ENCODE measurements at regions not wholly inside any gene's neighbourhood (a gene's known extent, or its start where the extent isn't known, plus 50 kb on each side); places are given as distances from the start of the nearest gene placed in this dataset.
"Not testable (repeated sequence)": the region's sequence is repeated elsewhere in the genome, so short reads cannot be mapped to it uniquely, and the experiment has no call there.

DNA sequence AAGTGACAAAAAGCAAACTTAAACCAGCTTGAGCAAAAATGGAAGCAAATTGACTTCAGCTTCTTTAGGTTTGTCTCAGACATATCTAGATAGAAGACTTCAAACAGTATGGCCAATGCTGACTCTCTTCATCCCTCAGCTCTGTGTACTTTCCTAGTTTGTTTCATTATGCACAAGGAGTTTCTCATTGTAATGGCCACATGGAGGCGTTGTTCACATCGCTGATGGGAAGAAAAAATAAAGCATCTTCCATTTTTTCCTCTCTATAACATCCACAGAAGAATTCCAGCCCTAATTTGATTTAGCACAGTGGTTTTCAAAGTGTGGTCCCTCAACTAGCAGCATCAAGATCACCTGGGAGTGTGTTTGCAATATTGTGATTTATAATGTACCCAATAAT lies 397.5 kb upstream of the PRKX start:
- Histone ChIP-seq H3K4me2 (no peak overlapping the region), H3K4me3 (no peak overlapping the region), H3K36me3 (no peaks in the 10 kb centered on the region), H3K9ac (no peak overlapping the region), H3K27me3 (no peaks in the 10 kb centered on the region), H4K20me1 (no peaks in the 10 kb centered on the region), H3K27ac (no peak overlapping the region), H3K4me1 (no peaks in the 10 kb centered on the region), H3K9me3 (no peaks in the 10 kb centered on the region)
- no peak for TF ChIP-seq Cebpa-rat (IDR thresholded peaks at IDR 0.05)

DNA sequence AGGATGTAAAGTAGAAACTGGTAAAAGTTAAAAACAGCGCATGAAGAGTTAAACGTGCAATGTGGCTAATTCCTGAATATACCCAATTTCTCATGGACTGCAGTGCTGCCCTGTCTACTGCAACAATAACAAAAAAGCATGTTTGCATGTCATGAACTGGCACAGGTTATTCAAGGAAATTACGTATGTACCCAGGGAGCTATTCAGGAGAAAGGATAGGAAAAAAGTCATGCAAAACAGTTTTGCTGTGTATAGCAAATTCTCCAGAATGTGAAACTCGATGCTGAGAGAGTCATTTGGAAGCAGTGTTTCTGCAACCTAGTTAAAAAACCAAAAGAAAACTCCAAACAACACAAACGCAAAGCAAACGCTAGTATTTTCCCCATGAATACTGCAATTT lies 381.5 kb upstream of the PRKX start:
- H3K27me3 ChIP-seq = no peaks in the 10 kb centered on the region
- H3K4me3 ChIP-seq = no peak overlapping the region
- H3K36me3 ChIP-seq = no peaks in the 10 kb centered on the region
- no peaks in the 10 kb centered on the region for H3K4me1 ChIP-seq
- H3K4me2 ChIP-seq = no peak overlapping the region
- H3K9ac ChIP-seq = no peak overlapping the region
- no peak for TF ChIP-seq Cebpa-rat (IDR thresholded peaks at IDR 0.05)
- no peaks in the 10 kb centered on the region for H3K9me3 ChIP-seq
- no peak overlapping the region for H3K27ac ChIP-seq
- H4K20me1 ChIP-seq = no peaks in the 10 kb centered on the region

DNA sequence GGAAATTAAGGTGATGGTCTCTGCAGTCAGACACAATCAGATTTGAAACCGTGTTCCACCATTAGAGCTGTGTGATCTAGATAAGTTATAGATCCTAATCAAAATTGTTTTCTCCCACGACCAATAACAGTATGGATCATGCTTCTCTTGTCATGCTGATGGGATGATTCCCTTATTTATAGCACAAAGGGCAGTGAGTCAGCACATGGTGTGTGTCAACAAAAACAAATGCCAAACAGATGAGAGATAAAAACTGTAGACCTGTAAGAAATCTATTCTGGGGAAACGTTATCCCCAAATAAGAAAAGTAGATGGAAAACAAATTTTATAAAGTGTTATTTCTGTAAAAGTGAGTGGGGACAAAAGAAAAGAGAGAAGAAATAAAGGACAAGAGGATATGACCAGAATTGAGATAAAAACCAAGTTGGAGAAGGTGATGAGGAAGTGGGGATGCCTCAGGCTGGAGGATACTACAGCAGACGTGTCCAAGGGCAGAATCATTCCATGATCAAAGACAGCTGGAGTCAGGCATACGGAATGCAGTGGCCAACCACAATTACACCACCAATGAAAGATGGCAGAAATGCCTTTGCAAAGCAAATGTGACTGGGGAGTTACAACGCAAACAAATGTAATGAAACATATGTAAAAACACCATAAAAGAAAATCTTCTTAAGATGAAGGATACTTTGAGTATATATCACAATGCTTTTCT lies 377.8 kb upstream of the PRKX start:
- Histone ChIP-seq H3K4me1 (no peaks in the 10 kb centered on the region), H3K27me3 (no peaks in the 10 kb centered on the region), H3K36me3 (no peaks in the 10 kb centered on the region), H3K9ac (no peak overlapping the region), H4K20me1 (no peaks in the 10 kb centered on the region), H3K4me3 (no peak overlapping the region), H3K9me3 (no peaks in the 10 kb centered on the region), H3K27ac (no peak overlapping the region), H3K4me2 (no peak overlapping the region)
- TF ChIP-seq Cebpa-rat (IDR thresholded peaks at IDR 0.05) = no peak

DNA sequence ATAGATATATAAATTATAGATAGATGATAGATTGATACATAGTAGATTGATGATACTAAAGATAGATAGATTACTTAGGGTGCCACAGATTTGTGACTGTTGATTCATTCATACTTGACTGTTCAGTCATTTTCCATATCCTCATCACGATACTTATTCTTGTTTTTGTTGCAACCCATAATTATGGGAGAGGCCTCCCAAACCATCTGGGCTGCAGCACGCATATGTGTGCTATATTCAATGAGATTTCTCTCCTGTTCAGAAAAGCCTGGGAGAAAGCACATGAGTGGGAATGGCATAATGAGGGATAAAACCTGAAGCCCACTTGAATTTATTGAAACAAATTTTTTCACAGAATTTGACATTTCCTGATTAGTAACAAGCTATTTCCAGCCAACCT lies 346.4 kb upstream of the PRKX start:
- H3K4me3 ChIP-seq = no peak overlapping the region
- no peaks in the 10 kb centered on the region for H3K27me3 ChIP-seq
- no peaks in the 10 kb centered on the region for H4K20me1 ChIP-seq
- H3K4me2 ChIP-seq = no peak overlapping the region
- no peaks in the 10 kb centered on the region for H3K9me3 ChIP-seq
- no peak for TF ChIP-seq Cebpa-rat (IDR thresholded peaks at IDR 0.05)
- H3K4me1 ChIP-seq = no peaks in the 10 kb centered on the region
- no peak overlapping the region for H3K27ac ChIP-seq
- H3K9ac ChIP-seq = no peak overlapping the region
- H3K36me3 ChIP-seq = no peaks in the 10 kb centered on the region

DNA sequence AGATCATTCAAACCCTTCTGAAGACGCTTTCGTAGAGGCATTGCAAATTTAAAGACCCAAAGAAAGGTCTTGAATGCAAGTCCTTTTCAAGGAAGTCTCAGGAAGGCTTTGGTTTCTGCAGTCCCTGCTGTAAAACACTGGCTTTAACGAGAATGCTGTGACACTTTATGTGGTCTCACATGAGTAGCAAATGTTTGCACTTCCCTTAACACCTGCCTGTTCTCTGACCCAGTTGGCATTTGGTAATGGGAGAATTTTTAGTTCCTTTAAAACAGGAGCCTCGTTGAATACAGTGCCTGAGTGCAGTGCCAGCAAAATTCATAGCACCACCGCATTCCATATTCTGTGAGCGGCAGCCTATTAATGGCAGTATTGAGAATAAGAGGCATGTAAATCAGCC lies 330.5 kb upstream of the PRKX start:
- no peak overlapping the region for H3K4me2 ChIP-seq
- no peaks in the 10 kb centered on the region for H3K4me1 ChIP-seq
- no peak for TF ChIP-seq Cebpa-rat (IDR thresholded peaks at IDR 0.05)
- no peaks in the 10 kb centered on the region for H3K9me3 ChIP-seq
- H4K20me1 ChIP-seq = no peaks in the 10 kb centered on the region
- no peaks in the 10 kb centered on the region for H3K36me3 ChIP-seq
- H3K4me3 ChIP-seq = no peak overlapping the region
- H3K27me3 ChIP-seq = no peaks in the 10 kb centered on the region
- no peak overlapping the region for H3K27ac ChIP-seq
- H3K9ac ChIP-seq = no peak overlapping the region

DNA sequence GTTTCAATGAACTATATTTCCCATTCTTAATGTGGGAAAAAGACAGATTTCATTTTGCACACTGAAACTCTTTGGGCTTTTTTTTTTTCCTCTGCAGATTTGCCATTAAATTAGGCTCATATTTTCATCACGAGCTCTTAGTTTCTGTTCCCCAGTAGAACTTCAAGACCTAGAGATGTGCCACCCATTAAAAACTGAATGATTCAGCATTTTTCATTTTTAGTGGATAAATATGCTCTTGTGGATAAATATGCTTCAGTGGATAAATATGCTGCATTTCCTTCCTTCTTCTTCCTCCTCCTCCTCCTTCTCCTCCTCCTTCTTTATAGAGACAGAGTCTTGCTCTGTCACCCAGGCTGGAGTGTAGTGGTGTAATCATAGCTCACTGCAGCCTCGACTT lies 322.4 kb upstream of the PRKX start:
- Histone ChIP-seq H3K36me3 (no peaks in the 10 kb centered on the region), H3K27me3 (no peaks in the 10 kb centered on the region), H3K4me1 (peaks cover 14% of the 10 kb centered on the region; the same call in 1 of the 2 replicates), H3K9me3 (no peaks in the 10 kb centered on the region; the same call in 1 of the 2 replicates), H3K27ac (no peak overlapping the region), H3K4me3 (no peak overlapping the region), H3K9ac (no peak overlapping the region), H3K4me2 (no peak overlapping the region), H4K20me1 (no peaks in the 10 kb centered on the region)
- no peak for TF ChIP-seq Cebpa-rat (IDR thresholded peaks at IDR 0.05)

DNA sequence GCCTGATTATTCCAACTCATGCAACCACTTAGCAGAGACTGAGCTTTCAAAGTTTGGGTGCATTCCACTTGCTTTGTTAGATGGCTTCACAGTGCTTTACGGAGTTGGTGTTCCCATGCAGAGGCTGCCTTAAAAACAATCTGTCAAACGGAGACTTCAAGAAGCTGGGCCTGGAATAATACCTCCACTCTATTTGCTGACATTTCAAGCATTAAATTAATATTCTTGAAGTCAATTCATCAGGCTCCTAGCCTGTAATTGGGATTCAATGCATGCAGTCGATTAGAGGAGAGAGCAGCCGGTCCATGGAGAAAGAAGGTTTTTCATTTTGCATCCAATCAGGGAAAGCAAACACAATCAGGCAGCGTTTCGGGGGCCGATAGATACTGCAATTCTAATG lies 314.7 kb upstream of the PRKX start:
- no peaks in the 10 kb centered on the region for H3K4me1 ChIP-seq
- no peaks in the 10 kb centered on the region for H3K27me3 ChIP-seq
- no peaks in the 10 kb centered on the region for H3K9me3 ChIP-seq
- no peaks in the 10 kb centered on the region for H4K20me1 ChIP-seq
- TF ChIP-seq Cebpa-rat (IDR thresholded peaks at IDR 0.05) = no peak
- no peak overlapping the region for H3K4me3 ChIP-seq
- no peak overlapping the region for H3K27ac ChIP-seq
- no peak overlapping the region for H3K9ac ChIP-seq
- H3K4me2 ChIP-seq = no peak overlapping the region
- no peaks in the 10 kb centered on the region for H3K36me3 ChIP-seq

DNA sequence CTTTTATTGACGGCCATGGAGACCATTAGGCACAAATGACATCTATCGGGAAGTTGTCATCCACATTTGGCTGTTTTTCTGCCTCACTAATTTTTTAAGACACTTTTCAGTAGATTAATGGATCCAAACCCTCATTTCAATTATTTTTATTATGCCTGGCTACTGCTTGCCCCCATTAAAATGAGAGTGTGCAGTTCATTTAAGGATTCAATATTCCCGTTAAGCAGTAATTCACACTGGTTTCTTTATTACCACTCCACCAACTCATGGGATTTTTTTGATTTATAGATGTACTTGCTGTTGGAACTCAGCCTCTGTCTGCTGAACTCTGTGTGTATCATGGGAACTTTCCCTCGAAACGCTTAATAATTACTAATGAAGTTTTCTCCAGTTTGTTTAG lies 291.8 kb upstream of the PRKX start:
- Histone ChIP-seq H3K9ac (no peak overlapping the region), H3K4me3 (no peak overlapping the region), H3K9me3 (no peaks in the 10 kb centered on the region), H3K4me2 (no peak overlapping the region), H3K27me3 (no peaks in the 10 kb centered on the region), H3K36me3 (no peaks in the 10 kb centered on the region), H3K27ac (no peak overlapping the region), H3K4me1 (no peaks in the 10 kb centered on the region), H4K20me1 (no peaks in the 10 kb centered on the region)
- no peak for TF ChIP-seq Cebpa-rat (IDR thresholded peaks at IDR 0.05)

DNA sequence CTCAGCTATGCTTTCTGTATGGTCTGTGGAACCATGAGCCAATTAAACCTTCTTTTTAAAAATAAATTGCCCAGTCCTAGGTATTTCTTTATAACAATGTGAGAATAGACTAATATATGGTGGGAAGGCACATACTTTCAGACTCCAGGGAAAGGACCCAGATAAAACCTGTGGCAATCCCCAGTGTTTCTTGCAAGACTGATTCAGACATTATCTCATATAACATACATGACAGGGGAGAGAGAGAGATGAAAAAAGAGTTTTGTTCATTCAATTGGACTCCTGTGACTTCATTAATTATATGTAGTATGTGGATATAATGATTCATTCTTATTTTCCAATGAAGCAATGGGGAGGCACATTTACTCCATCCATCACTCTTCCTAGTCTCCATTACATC lies 291.4 kb upstream of the PRKX start:
- Histone ChIP-seq H3K9me3 (no peaks in the 10 kb centered on the region), H4K20me1 (no peaks in the 10 kb centered on the region), H3K4me1 (no peaks in the 10 kb centered on the region), H3K9ac (no peak overlapping the region), H3K4me2 (no peak overlapping the region), H3K4me3 (no peak overlapping the region), H3K36me3 (no peaks in the 10 kb centered on the region), H3K27ac (no peak overlapping the region), H3K27me3 (no peaks in the 10 kb centered on the region)
- TF ChIP-seq Cebpa-rat (IDR thresholded peaks at IDR 0.05) = no peak

DNA sequence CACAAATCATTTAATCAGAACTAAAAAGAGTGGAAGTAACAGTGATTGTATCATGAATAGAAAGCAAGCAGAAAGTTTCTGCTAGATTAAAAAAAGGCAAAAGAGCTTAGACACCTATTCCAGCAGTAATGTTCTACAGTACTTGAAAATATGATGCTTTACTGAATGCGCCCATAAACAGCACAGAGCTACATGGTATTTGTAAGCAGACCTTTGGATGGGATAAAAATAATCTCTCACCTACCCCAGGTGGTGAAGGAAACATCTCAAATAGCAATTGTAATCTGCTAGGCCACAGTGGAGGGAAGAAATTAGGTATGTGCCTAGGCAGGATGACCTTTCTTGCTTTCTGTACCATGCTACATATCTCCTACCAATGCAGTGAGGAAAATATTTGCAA lies 280.9 kb upstream of the PRKX start:
- H3K9me3 ChIP-seq = peaks cover 4% of the 10 kb centered on the region; the same call in 1 of the 2 replicates
- H3K4me1 ChIP-seq = no peaks in the 10 kb centered on the region
- no peaks in the 10 kb centered on the region for H4K20me1 ChIP-seq
- TF ChIP-seq Cebpa-rat (IDR thresholded peaks at IDR 0.05) = no peak
- no peaks in the 10 kb centered on the region for H3K27me3 ChIP-seq
- H3K9ac ChIP-seq = no peak overlapping the region
- H3K36me3 ChIP-seq = no peaks in the 10 kb centered on the region
- H3K4me2 ChIP-seq = no peak overlapping the region
- no peak overlapping the region for H3K4me3 ChIP-seq
- H3K27ac ChIP-seq = no peak overlapping the region

DNA sequence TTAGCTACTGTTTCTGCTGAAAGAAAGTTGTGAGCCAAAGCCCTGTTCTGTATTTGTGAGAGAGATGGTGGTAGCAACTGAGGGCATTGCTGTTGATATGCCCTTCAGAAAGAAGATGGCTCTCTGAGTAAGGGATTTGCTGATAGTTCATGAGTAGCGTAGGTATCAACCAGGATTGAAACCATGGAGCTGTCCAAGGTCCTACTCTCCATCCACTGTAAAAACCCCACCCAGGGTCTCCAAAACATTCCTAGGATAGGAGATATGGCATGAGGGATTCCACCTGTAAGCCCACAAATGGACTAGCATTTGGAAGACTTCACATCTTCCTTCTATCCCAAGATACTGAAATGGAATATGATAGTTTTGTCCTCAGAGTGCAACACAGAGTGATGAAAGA lies 277.1 kb upstream of the PRKX start:
- Histone ChIP-seq H4K20me1 (no peaks in the 10 kb centered on the region), H3K9ac (no peak overlapping the region), H3K4me1 (no peaks in the 10 kb centered on the region), H3K4me3 (no peak overlapping the region), H3K4me2 (no peak overlapping the region), H3K36me3 (no peaks in the 10 kb centered on the region), H3K27me3 (no peaks in the 10 kb centered on the region), H3K27ac (no peak overlapping the region), H3K9me3 (peaks cover 4% of the 10 kb centered on the region; the same call in 1 of the 2 replicates)
- TF ChIP-seq Cebpa-rat (IDR thresholded peaks at IDR 0.05) = no peak

DNA sequence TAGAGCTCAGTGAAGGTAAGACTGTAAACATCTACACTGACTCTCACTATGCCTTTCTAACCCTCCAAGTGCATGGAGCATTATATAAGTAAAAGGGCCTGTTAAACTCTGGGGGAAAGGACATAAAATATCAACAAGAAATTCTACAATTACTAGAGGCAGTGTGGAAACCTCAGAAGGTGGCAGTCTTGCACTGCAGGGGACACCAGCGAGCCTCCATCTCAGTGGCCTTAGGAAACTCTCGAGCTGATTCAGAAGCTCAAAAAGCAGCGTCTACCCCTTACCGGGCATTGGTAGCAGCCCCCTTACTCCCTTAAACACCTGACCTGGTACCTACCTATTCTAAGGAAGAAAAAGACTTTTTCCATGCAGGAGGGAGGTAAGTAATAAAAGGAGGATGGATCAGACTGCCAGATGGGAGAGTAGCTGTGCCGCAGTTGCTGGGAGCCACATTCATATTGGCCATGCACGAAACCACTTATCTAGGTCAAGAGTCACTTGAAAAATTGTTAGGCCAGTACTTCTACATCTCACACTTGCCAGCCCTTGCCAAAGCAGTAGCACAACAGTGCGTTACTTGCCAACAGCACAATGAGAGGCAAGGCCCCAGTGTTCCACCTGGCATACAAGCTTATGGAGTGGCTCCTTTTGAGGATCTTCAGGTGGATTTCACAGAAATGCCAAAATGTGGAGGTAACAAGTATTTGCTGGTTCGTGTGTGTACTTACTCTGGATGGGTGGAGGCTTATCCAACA lies 258.8 kb upstream of the PRKX start:
- not testable (repeated sequence) for H3K27me3 ChIP-seq, H3K36me3 ChIP-seq, H3K4me2 ChIP-seq, H3K4me1 ChIP-seq, H4K20me1 ChIP-seq, H3K9me3 ChIP-seq, H3K27ac ChIP-seq, H3K9ac ChIP-seq, H3K4me3 ChIP-seq
